D721Med (cell line): ENCODE measurements at regions not wholly inside any gene's neighbourhood (a gene's known extent, or its start where the extent isn't known, plus 50 kb on each side); places are given as distances from the start of the nearest gene placed in this dataset.
"Not testable (repeated sequence)": the region's sequence is repeated elsewhere in the genome, so short reads cannot be mapped to it uniquely, and the experiment has no call there.

ENCODE experiments used
- DNase-seq: peaks from one replicate; pipeline ENCODE4 v3.0.0; 2011; ENCODE audit warnings: low spot score; ENCODE audit not compliant: insufficient read length
- FAIRE-seq: peaks from 2 replicates; lab custom pipeline; 2011; peaks lifted over from hg19 to GRCh38; lab: Jason Lieb, UNC
- TF ChIP-seq, protein P1 (sequence below): IDR thresholded peaks from 2 replicates; pipeline ENCODE4 v1.5.1; 2012; ENCODE audit warnings: mild to moderate bottlenecking, control low read depth; ENCODE audit not compliant: insufficient read depth; ENCODE audit errors: missing control alignments

- TF ChIP-seq, protein P1, sequence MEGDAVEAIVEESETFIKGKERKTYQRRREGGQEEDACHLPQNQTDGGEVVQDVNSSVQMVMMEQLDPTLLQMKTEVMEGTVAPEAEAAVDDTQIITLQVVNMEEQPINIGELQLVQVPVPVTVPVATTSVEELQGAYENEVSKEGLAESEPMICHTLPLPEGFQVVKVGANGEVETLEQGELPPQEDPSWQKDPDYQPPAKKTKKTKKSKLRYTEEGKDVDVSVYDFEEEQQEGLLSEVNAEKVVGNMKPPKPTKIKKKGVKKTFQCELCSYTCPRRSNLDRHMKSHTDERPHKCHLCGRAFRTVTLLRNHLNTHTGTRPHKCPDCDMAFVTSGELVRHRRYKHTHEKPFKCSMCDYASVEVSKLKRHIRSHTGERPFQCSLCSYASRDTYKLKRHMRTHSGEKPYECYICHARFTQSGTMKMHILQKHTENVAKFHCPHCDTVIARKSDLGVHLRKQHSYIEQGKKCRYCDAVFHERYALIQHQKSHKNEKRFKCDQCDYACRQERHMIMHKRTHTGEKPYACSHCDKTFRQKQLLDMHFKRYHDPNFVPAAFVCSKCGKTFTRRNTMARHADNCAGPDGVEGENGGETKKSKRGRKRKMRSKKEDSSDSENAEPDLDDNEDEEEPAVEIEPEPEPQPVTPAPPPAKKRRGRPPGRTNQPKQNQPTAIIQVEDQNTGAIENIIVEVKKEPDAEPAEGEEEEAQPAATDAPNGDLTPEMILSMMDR = no peak
- DNase-seq = no peak
- FAIRE-seq = no peak
Observed at GRCh38 chr4:125787707-125788106, 473.0 kb downstream of the FAT4 start.

DNA sequence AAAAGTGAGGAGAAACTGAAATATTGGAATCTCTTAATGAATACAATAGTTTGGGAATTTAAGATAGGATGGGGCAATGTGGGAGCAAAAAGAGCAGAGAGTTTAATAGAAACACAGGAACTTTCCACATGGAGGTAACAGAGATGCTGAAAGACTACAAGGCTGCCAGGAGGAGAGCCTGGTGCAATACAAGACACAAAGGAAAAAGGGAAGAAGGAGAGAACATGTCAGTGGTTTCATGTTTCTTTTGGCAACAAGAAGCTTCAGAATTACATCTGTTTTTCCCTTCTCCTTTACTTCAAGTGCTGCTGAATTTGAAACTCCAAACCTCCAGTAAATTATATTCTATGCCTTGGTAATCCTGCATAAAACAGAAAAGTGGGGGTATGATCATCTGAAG, 474.3 kb downstream of the FAT4 start:
- DNase-seq = no peak

DNA sequence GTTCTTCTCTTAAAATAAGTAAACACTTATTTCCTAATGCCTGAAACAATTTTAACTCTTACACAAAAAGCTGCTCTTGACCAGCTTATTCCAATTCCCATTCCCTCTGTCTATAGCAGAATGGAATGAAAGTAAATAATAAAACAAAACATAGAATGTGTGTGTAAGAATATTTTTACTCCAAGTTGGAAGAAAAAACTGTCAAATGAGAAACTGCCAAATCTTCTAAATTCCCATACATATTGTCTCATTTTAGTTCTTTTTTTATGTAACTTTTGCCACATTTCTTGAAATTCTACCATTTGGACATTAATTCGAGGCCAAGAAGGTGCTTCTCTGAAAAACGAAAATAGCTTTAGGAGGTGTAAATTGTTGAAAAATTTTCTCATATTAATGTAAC, 477.1 kb downstream of the FAT4 start:
- DNase-seq = no peak
- TF ChIP-seq, protein P1 = no peak
- FAIRE-seq = no peak

More for the DNA sequence above, 474.3 kb downstream of the FAT4 start:
- no peak for FAIRE-seq
- TF ChIP-seq, protein P1 = no peak

- DNase-seq (no peak), FAIRE-seq (no peak)
- TF ChIP-seq, protein P1 = no peak
Observed at GRCh38 chr4:125794989-125795388, 480.2 kb downstream of the FAT4 start.

- DNase-seq (no peak), FAIRE-seq (no peak)
- TF ChIP-seq, protein P1 = no peak
Observed at GRCh38 chr4:125796138-125796537, 481.4 kb downstream of the FAT4 start.

DNA sequence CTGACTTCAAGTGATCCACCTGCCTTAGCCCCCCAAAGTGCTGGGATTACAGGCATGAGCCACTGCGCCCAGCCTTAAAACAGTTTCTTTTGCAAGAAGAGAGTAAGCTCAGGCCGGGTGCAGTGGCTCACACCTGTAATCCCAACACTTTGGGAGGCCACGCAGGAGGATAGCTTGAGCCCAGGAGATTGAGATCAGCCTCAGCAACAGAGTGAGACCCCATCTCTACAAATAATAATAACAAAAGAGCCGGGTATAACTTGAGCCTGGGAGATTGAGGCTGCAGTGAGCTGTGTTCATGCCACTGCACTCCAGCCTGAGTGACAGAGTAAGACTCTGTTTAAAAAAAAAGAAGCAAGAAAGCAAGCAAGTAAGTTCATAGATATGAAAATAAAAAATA, 482.9 kb downstream of the FAT4 start:
- not testable (repeated sequence) for DNase-seq, FAIRE-seq

DNA sequence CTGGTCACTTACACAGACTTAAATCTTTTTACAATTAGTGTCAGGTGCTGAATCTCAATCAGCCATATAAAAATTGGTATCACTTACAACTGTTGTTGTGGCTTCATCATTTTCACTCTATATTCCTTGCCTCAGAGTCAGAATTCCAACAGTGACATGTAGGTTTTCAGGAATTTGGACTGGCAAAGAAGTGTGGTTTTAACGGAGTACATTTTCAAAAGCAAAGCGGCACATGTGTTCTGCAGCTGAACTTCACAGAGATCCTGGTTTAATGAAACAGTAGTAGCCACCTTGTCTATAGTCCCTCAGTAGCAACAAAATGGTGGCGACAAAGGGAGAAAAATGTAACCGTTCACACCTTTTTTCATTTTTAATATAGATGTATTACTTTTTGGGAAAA, 486.6 kb downstream of the FAT4 start:
- DNase-seq (no peak), FAIRE-seq (no peak)
- TF ChIP-seq, protein P1 = no peak

DNA sequence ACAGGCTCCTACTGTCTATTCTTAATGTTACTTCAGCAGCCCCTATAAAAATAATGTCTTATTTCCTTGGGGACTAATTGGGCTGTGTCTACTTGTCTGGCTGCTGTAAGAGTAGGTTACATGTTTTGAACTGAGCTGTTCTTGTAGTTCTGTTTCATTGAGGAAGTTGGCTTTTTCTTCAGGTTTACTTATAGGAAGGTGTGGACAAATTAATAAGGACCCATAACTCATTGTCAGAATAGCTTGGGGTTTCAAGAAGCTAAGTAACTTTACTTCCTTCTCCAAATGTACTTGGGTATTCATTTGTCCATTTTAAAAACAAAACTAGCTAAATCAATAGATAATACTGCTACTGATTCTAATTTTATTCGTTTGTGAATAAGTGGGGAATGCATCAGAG, 487.2 kb downstream of the FAT4 start:
- no peak for FAIRE-seq
- DNase-seq = no peak

More for the DNA sequence above, 487.2 kb downstream of the FAT4 start:
- TF ChIP-seq, protein P1 = no peak
